Fibroblast of mammary gland (primary cell): ENCODE measurements at regions not wholly inside any gene's neighbourhood (a gene's known extent, or its start where the extent isn't known, plus 50 kb on each side); places are given as distances from the start of the nearest gene placed in this dataset.
"Not testable (repeated sequence)": the region's sequence is repeated elsewhere in the genome, so short reads cannot be mapped to it uniquely, and the experiment has no call there.

Source experiments
- DNase-seq: peaks from one replicate; pipeline ENCODE4 v3.0.0-alpha.2; 2010; ENCODE audit warnings: low read depth
- H3K4me3 ChIP-seq: 2 replicates; pipeline ENCODE4 v1.5.1; 2011; ENCODE audit warnings: low read depth, mild to moderate bottlenecking, low read length, moderate library complexity; ENCODE audit not compliant: control insufficient read depth
- CTCF ChIP-seq: conservative IDR thresholded peaks from 2 replicates; pipeline ENCODE4 v1.5.1; 2011; ENCODE audit warnings: low read depth, low read length, inconsistent platforms; ENCODE audit not compliant: control insufficient read depth, insufficient read depth

- no peak for TF ChIP-seq CTCF
- no peak for DNase-seq
- no peak overlapping the region for H3K4me3 ChIP-seq
These were observed 76.7 kb upstream of the GDNF start for GRCh38 chr5:37916525-37916924.

GRCh38 chr5:37915097-37915736, 75.4 kb upstream of the GDNF start:
- TF ChIP-seq CTCF = no peak
- H3K4me3 ChIP-seq = no peak overlapping the region
- no peak for DNase-seq

- H3K4me3 ChIP-seq, DNase-seq: not testable (repeated sequence)
These were observed 69.9 kb upstream of the GDNF start for GRCh38 chr5:37909610-37910266.

- H3K4me3 ChIP-seq = no peak overlapping the region
- no peak for DNase-seq
- TF ChIP-seq CTCF = no peak
These were observed 66.6 kb upstream of the GDNF start for GRCh38 chr5:37906416-37906815.

GRCh38 chr5:37905230-37905629, 65.4 kb upstream of the GDNF start:
- no peak overlapping the region for H3K4me3 ChIP-seq
- no peak for DNase-seq
- TF ChIP-seq CTCF = no peak

- no peak for TF ChIP-seq CTCF
- no peak for DNase-seq
- H3K4me3 ChIP-seq = no peak overlapping the region
These were observed 62.5 kb upstream of the GDNF start for GRCh38 chr5:37902323-37902722.

- H3K4me3 ChIP-seq = no peak overlapping the region
- DNase-seq = peak; percentile 76
- TF ChIP-seq CTCF = peak; percentile 29
These were observed 60.9 kb upstream of the GDNF start for GRCh38 chr5:37900692-37901091.
